ENCODE measurements at regions not wholly inside any gene's neighbourhood (a gene's known extent, or its start where the extent isn't known, plus 50 kb on each side); places are given as distances from the start of the nearest gene placed in this dataset.
"Not testable (repeated sequence)": the region's sequence is repeated elsewhere in the genome, so short reads cannot be mapped to it uniquely, and the experiment has no call there.

- DNase-seq (ENCODE audit: low read depth, low spot score), result no peak
These were observed 204.5 kb downstream of the SREK1 start for GRCh38 chr5:66348387-66349125.

GRCh38 chr5:66351813-66352212 lies 207.7 kb downstream of the SREK1 start:
- DNase-seq (ENCODE audit: low read depth, low spot score), result no peak

GRCh38 chr5:66353186-66353585 lies 209.1 kb downstream of the SREK1 start:
- no peak for DNase-seq (ENCODE audit: low read depth, low spot score)

- no peak for DNase-seq (ENCODE audit: low read depth, low spot score)
These were observed 210.3 kb downstream of the SREK1 start for GRCh38 chr5:66354422-66354821.

GRCh38 chr5:66356011-66356565 lies 212.0 kb downstream of the SREK1 start:
- DNase-seq (ENCODE audit: low read depth, low spot score), result no peak

GRCh38 chr5:66358741-66359140 lies 214.6 kb downstream of the SREK1 start:
- DNase-seq (ENCODE audit: low read depth, low spot score), result no peak

- no peak for DNase-seq (ENCODE audit: low read depth, low spot score)
These were observed 217.0 kb downstream of the SREK1 start for GRCh38 chr5:66361070-66361469.

GRCh38 chr5:66362046-66362445 lies 217.9 kb downstream of the SREK1 start:
- DNase-seq (ENCODE audit: low read depth, low spot score), result no peak

- no peak for DNase-seq (ENCODE audit: low read depth, low spot score)
These were observed 218.6 kb downstream of the SREK1 start for GRCh38 chr5:66362687-66363086.

GRCh38 chr5:66363097-66363496 lies 219.0 kb downstream of the SREK1 start:
- DNase-seq (ENCODE audit: low read depth, low spot score), result no peak

GRCh38 chr5:66364186-66364585 lies 220.1 kb downstream of the SREK1 start:
- no peak for DNase-seq (ENCODE audit: low read depth, low spot score)

- no peak for DNase-seq (ENCODE audit: low read depth, low spot score)
These were observed 221.9 kb downstream of the SREK1 start for GRCh38 chr5:66365981-66366380.

- no peak for DNase-seq (ENCODE audit: low read depth, low spot score)
These were observed 223.9 kb downstream of the SREK1 start for GRCh38 chr5:66367814-66368541.

GRCh38 chr5:66368811-66369210 lies 224.7 kb downstream of the SREK1 start:
- no peak for DNase-seq (ENCODE audit: low read depth, low spot score)

GRCh38 chr5:66377747-66378146 lies 218.4 kb upstream of the MAST4 start:
- DNase-seq (ENCODE audit: low read depth, low spot score), result no peak

- no peak for DNase-seq (ENCODE audit: low read depth, low spot score)
These were observed 217.8 kb upstream of the MAST4 start for GRCh38 chr5:66378407-66378806.

GRCh38 chr5:66382152-66382551 lies 214.0 kb upstream of the MAST4 start:
- DNase-seq (ENCODE audit: low read depth, low spot score), result no peak

GRCh38 chr5:66405145-66405544 lies 191.0 kb upstream of the MAST4 start:
- DNase-seq (ENCODE audit: low read depth, low spot score), result not testable (repeated sequence)

GRCh38 chr5:66406761-66407336 lies 189.3 kb upstream of the MAST4 start:
- DNase-seq (ENCODE audit: low read depth, low spot score), result no peak

GRCh38 chr5:66407765-66408164 lies 188.4 kb upstream of the MAST4 start:
- DNase-seq (ENCODE audit: low read depth, low spot score), result no peak

GRCh38 chr5:66408576-66408975 lies 187.6 kb upstream of the MAST4 start:
- no peak for DNase-seq (ENCODE audit: low read depth, low spot score)

- DNase-seq (ENCODE audit: low read depth, low spot score), result no peak
These were observed 186.1 kb upstream of the MAST4 start for GRCh38 chr5:66410122-66410521.

GRCh38 chr5:66411701-66412100 lies 184.5 kb upstream of the MAST4 start:
- DNase-seq (ENCODE audit: low read depth, low spot score), result no peak
